Prostate gland (tissue), 2 donors: ENCODE measurements at regions not wholly inside any gene's neighbourhood (a gene's known extent, or its start where the extent isn't known, plus 50 kb on each side); places are given as distances from the start of the nearest gene placed in this dataset.
"Not testable (repeated sequence)": the region's sequence is repeated elsewhere in the genome, so short reads cannot be mapped to it uniquely, and the experiment has no call there.

Source experiments
- DNase-seq: peaks from one replicate; pipeline ENCODE4 v3.0.0-alpha.2; 2019; ENCODE audit warnings: low spot score
- H3K27ac ChIP-seq, 2 donors: fragments of 200-600 bp; sonication (generic); 2 replicates each; pipeline ENCODE4 v1.5.1; 2017 to 2019
- H3K27me3 ChIP-seq: fragments of 200-600 bp; sonication (generic); replicated peaks from 2 replicates; pipeline ENCODE4 v1.5.1; 2019; ENCODE audit not compliant: insufficient read depth
- H3K36me3 ChIP-seq, 2 donors: fragments of 200-600 bp; sonication (generic); 1 replicate in 1 of 2; 2 replicates in 1 of 2; pipeline versions ENCODE4 v1.5.1 to v1.8.1; 2017 to 2019
- H3K4me1 ChIP-seq: fragments of 200-600 bp; sonication (generic); replicated peaks from 2 replicates; pipeline ENCODE4 v1.5.1; 2019
- H3K4me3 ChIP-seq, 2 donors: fragments of 200-600 bp; sonication (generic); 2 replicates each; pipeline ENCODE4 v1.5.1; 2017 to 2019
- H3K9me3 ChIP-seq: fragments of 200-600 bp; sonication (generic); 2 replicates; pipeline ENCODE4 v1.5.1; 2017
- CTCF ChIP-seq, 4 experiments: fragments of 200-600 bp in 2 of 4; fragments of 450-650 bp in 2 of 4; sonication (generic) in 2 of 4; IDR thresholded peaks; 1 replicate in 3 of 4; 2 replicates in 1 of 4; pipeline ENCODE4 v1.5.1; 2016 to 2019; ENCODE audit warnings: antibody characterized with exemption in 4 of 4, mild to moderate bottlenecking in 2 of 4, moderate library complexity in 2 of 4
- POLR2A ChIP-seq: fragments of 450-650 bp; IDR thresholded peaks from one replicate; pipeline ENCODE4 v1.6.1; 2016; ENCODE audit warnings: antibody characterized with exemption, mild to moderate bottlenecking
- POLR2AphosphoS5 ChIP-seq: sonication (generic); formaldehyde crosslinking; IDR thresholded peaks from one replicate; pipeline ENCODE4 v1.6.1; 2017; ENCODE audit warnings: antibody characterized with exemption
- WGBS: methylation state at CpG from one replicate; pipeline ENCODE4 v1.1.5; 2018; 5-methylcytosine and 5-hydroxymethylcytosine counted together
- intact Hi-C: fragments of 100-400 bp; cut with DNase I; formaldehyde crosslinking; loops from one replicate; pipeline ENCODE4 v1.14.2; 2022

- TF ChIP-seq POLR2A, result no peak
- TF ChIP-seq CTCF (IDR thresholded peaks at IDR 0.05), result no peak
- no peak for TF ChIP-seq POLR2AphosphoS5
- no peaks in the 10 kb centered on the region for H3K4me1 ChIP-seq
- intact Hi-C loops, result no loop called here
Measured at GRCh38 chr3:94373456-94373855, 310.6 kb downstream of the NSUN3 start.

GRCh38 chr3:94374439-94375161 lies 311.7 kb downstream of the NSUN3 start:
- DNase-seq, result no peak

More at GRCh38 chr3:94373456-94373855, 310.6 kb downstream of the NSUN3 start:
- no peak overlapping the region for H3K4me3 ChIP-seq
- H3K27ac ChIP-seq, result no peak overlapping the region
- no peaks in the 10 kb centered on the region for H3K27me3 ChIP-seq
- no peak for DNase-seq
- no peaks in the 10 kb centered on the region for H3K36me3 ChIP-seq
- H3K9me3 ChIP-seq, result no peaks in the 10 kb centered on the region

GRCh38 chr3:94377123-94377696 lies 314.3 kb downstream of the NSUN3 start:
- H3K4me3 ChIP-seq, H3K4me1 ChIP-seq, H3K27me3 ChIP-seq, DNase-seq, H3K9me3 ChIP-seq, H3K27ac ChIP-seq, H3K36me3 ChIP-seq, intact Hi-C loops: not testable (repeated sequence)
- WGBS, result 94% methylated on average over 3 of the region's 3 CpGs

More at GRCh38 chr3:94374439-94375161, 311.7 kb downstream of the NSUN3 start:
- Histone ChIP-seq H3K9me3 (no peaks in the 10 kb centered on the region), H3K27me3 (no peaks in the 10 kb centered on the region), H3K36me3 (no peaks in the 10 kb centered on the region), H3K4me1 (no peaks in the 10 kb centered on the region), H3K4me3 (no peak overlapping the region), H3K27ac (no peak overlapping the region)
- WGBS, result 86% methylated on average over 1 of the region's 1 CpG
- intact Hi-C loops, result no loop called here
- no peak for TF ChIP-seq POLR2A
- TF ChIP-seq CTCF (IDR thresholded peaks at IDR 0.05), result no peak
- TF ChIP-seq POLR2AphosphoS5, result no peak

GRCh38 chr3:94377863-94378262 lies 315.0 kb downstream of the NSUN3 start:
- H3K27me3 ChIP-seq, H3K9me3 ChIP-seq, H3K4me3 ChIP-seq, H3K27ac ChIP-seq, H3K36me3 ChIP-seq, intact Hi-C loops, DNase-seq, H3K4me1 ChIP-seq: not testable (repeated sequence)
- 96% methylated on average over 3 of the region's 3 CpGs for WGBS

- Histone ChIP-seq H3K27me3 (no peaks in the 10 kb centered on the region), H3K36me3 (no peaks in the 10 kb centered on the region), H3K9me3 (no peaks in the 10 kb centered on the region), H3K4me3 (no peak overlapping the region), H3K27ac (no peak overlapping the region), H3K4me1 (no peaks in the 10 kb centered on the region)
- WGBS, result 40% methylated on average over 1 of the region's 1 CpG
- intact Hi-C loops, result no loop called here
- no peak for DNase-seq
- TF ChIP-seq POLR2AphosphoS5, result no peak
- TF ChIP-seq CTCF (IDR thresholded peaks at IDR 0.05), result no peak
- TF ChIP-seq POLR2A, result no peak
Measured at GRCh38 chr3:94378322-94378721, 315.5 kb downstream of the NSUN3 start.

GRCh38 chr3:94379264-94379663 lies 316.4 kb downstream of the NSUN3 start:
- Histone ChIP-seq H3K4me1 (no peaks in the 10 kb centered on the region), H3K4me3 (no peak overlapping the region), H3K9me3 (no peaks in the 10 kb centered on the region), H3K27ac (no peak overlapping the region), H3K36me3 (no peaks in the 10 kb centered on the region), H3K27me3 (no peaks in the 10 kb centered on the region)
- 96% methylated on average over 2 of the region's 2 CpGs for WGBS
- DNase-seq, result no peak
- intact Hi-C loops, result no loop called here
- no peak for TF ChIP-seq POLR2A
- TF ChIP-seq CTCF (IDR thresholded peaks at IDR 0.05), result no peak
- TF ChIP-seq POLR2AphosphoS5, result no peak
